KMS-11 (cell line): ENCODE measurements at regions not wholly inside any gene's neighbourhood (a gene's known extent, or its start where the extent isn't known, plus 50 kb on each side); places are given as distances from the start of the nearest gene placed in this dataset.

Experiments used
- H2AFZ ChIP-seq: fragments of 200-600 bp; sonication (generic); 2 replicates; pipeline ENCODE4 v1.6.1; 2016; ENCODE audit warnings: antibody characterized with exemption, mixed run types, low read depth
- H3K27ac ChIP-seq: fragments of 200-600 bp; sonication (generic); 2 replicates; pipeline ENCODE4 v1.6.1; 2016; ENCODE audit warnings: mild to moderate bottlenecking, mixed run types
- H3K27me3 ChIP-seq: fragments of 200-600 bp; sonication (generic); 2 replicates; pipeline ENCODE4 v1.6.1; 2017; ENCODE audit warnings: mild to moderate bottlenecking, low read depth, mixed run types, moderate library complexity; ENCODE audit not compliant: insufficient read depth
- H3K36me3 ChIP-seq: fragments of 200-600 bp; sonication (generic); 2 replicates; pipeline ENCODE4 v1.6.1; 2017; ENCODE audit warnings: mild to moderate bottlenecking, mixed run types; ENCODE audit not compliant: insufficient read depth
- H3K4me1 ChIP-seq: fragments of 200-600 bp; sonication (generic); 2 replicates; pipeline ENCODE4 v1.6.1; 2016; ENCODE audit warnings: mild to moderate bottlenecking, low read depth, mixed run types; ENCODE audit not compliant: poor library complexity, severe bottlenecking
- H3K4me2 ChIP-seq: fragments of 200-600 bp; sonication (generic); 2 replicates; pipeline ENCODE4 v1.7.0; 2016; ENCODE audit warnings: mild to moderate bottlenecking, mixed run types
- H3K4me3 ChIP-seq: fragments of 200-600 bp; sonication (generic); IDR thresholded peaks from 2 replicates; pipeline ENCODE4 v1.6.1; 2017; ENCODE audit warnings: low read depth, low read length, mixed read lengths; ENCODE audit not compliant: insufficient read depth
- H3K79me2 ChIP-seq: fragments of 200-600 bp; sonication (generic); 2 replicates; pipeline ENCODE4 v1.6.1; 2016; ENCODE audit warnings: low read depth, mixed run types; ENCODE audit not compliant: insufficient read depth
- H3K9ac ChIP-seq: fragments of 200-600 bp; sonication (generic); 2 replicates; pipeline ENCODE4 v1.6.1; 2016; ENCODE audit warnings: mild to moderate bottlenecking, mixed run types
- H4K20me1 ChIP-seq: fragments of 200-600 bp; sonication (generic); 2 replicates; pipeline ENCODE4 v1.6.1; 2016; ENCODE audit warnings: mild to moderate bottlenecking, mixed run types; ENCODE audit not compliant: insufficient read depth
- CTCF ChIP-seq: fragments of 200-600 bp; sonication (generic); conservative IDR thresholded peaks from 2 replicates; pipeline ENCODE4 v1.6.1; 2017; ENCODE audit warnings: low read depth, mild to moderate bottlenecking, antibody characterized with exemption, low read length, moderate library complexity, mixed read lengths

DNA sequence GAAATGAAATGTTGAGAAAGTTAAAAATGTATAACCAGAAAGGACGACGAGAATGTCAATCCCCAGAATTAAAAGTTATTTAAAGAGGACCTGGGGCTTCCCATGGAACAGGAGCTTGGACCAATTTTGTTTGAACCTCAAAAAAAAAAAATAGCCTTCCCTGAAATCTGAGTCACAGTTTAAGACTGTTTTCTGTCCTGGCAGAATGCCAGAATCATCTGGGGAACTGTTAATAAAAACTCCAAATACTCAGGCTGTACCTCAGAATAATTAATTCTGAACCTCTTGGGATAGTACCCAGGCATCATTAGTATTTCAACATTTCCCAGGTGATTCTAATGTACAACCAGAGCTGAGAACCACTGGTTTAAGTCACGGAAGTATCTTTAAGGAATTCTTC is 102.2 kb upstream of the SLCO6A1 start:
- Histone ChIP-seq H3K9ac (no peak overlapping the region), H3K27ac (no peak overlapping the region), H3K36me3 (no peaks in the 10 kb centered on the region), H3K4me1 (no peaks in the 10 kb centered on the region), H3K79me2 (no peaks in the 10 kb centered on the region), H3K4me2 (no peak overlapping the region), H3K4me3 (no peak overlapping the region), H3K27me3 (no peaks in the 10 kb centered on the region), H2AFZ (no peak overlapping the region), H4K20me1 (no peaks in the 10 kb centered on the region)
- TF ChIP-seq CTCF = no peak

- Histone ChIP-seq H3K36me3 (no peaks in the 10 kb centered on the region), H3K27me3 (no peaks in the 10 kb centered on the region), H3K9ac (no peak overlapping the region), H3K4me2 (no peak overlapping the region), H3K4me1 (no peaks in the 10 kb centered on the region), H3K79me2 (no peaks in the 10 kb centered on the region), H3K4me3 (no peak overlapping the region), H4K20me1 (no peaks in the 10 kb centered on the region), H2AFZ (no peak overlapping the region), H3K27ac (no peak overlapping the region)
- no peak for TF ChIP-seq CTCF
Observed at GRCh38 chr5:102603670-102604069, 104.9 kb upstream of the SLCO6A1 start.

DNA sequence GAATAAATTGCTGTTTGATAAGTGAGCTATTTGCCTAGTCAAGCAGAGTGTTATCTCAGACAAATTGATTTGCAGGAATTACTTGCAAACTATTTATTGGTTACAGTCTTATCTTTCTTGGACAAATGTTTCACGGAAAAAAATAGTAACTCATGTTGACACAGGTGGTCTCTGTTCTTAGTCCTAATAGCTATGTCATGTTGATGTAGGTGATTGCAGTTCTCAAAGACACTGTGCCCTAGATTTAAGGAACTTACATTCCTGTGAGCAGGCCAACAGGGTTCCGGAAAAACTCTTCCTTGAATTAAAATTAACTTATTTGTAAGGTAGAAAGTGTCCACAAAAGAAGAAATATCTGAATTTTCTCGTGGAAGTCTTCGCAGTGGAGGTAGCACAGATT is 109.6 kb upstream of the SLCO6A1 start:
- H3K79me2 ChIP-seq = no peaks in the 10 kb centered on the region
- no peak overlapping the region for H3K4me2 ChIP-seq
- no peak overlapping the region for H3K9ac ChIP-seq
- no peaks in the 10 kb centered on the region for H3K4me1 ChIP-seq
- H3K4me3 ChIP-seq = no peak overlapping the region
- H3K36me3 ChIP-seq = no peaks in the 10 kb centered on the region
- no peak overlapping the region for H2AFZ ChIP-seq
- TF ChIP-seq CTCF = no peak
- no peak overlapping the region for H3K27ac ChIP-seq
- no peaks in the 10 kb centered on the region for H3K27me3 ChIP-seq
- H4K20me1 ChIP-seq = no peaks in the 10 kb centered on the region

GRCh38 chr5:102611312-102611711 is 112.5 kb upstream of the SLCO6A1 start:
- Histone ChIP-seq H3K36me3 (no peaks in the 10 kb centered on the region), H3K27ac (no peak overlapping the region), H3K4me3 (no peak overlapping the region), H4K20me1 (no peaks in the 10 kb centered on the region), H3K79me2 (no peaks in the 10 kb centered on the region), H3K27me3 (no peaks in the 10 kb centered on the region), H2AFZ (no peak overlapping the region), H3K9ac (no peak overlapping the region), H3K4me2 (no peak overlapping the region), H3K4me1 (no peaks in the 10 kb centered on the region)
- no peak for TF ChIP-seq CTCF

GRCh38 chr5:102613661-102614060 is 114.9 kb upstream of the SLCO6A1 start:
- Histone ChIP-seq H3K79me2 (no peaks in the 10 kb centered on the region), H3K27me3 (no peaks in the 10 kb centered on the region)

More at GRCh38 chr5:102613661-102614060, 114.9 kb upstream of the SLCO6A1 start:
- no peak overlapping the region for H3K4me2 ChIP-seq
- H3K4me3 ChIP-seq = no peak overlapping the region
- H3K4me1 ChIP-seq = no peaks in the 10 kb centered on the region
- H3K9ac ChIP-seq = no peak overlapping the region
- H3K27ac ChIP-seq = no peak overlapping the region
- no peaks in the 10 kb centered on the region for H3K36me3 ChIP-seq
- TF ChIP-seq CTCF = no peak
- no peak overlapping the region for H2AFZ ChIP-seq
- no peaks in the 10 kb centered on the region for H4K20me1 ChIP-seq
